CD4-positive, alpha-beta memory T cell (primary cell): ENCODE measurements at regions not wholly inside any gene's neighbourhood (a gene's known extent, or its start where the extent isn't known, plus 50 kb on each side); places are given as distances from the start of the nearest gene placed in this dataset.
A peak's percentile ranks its signal among the peaks of the same experiment; 100 is the strongest.

Experiments used
- CTCF ChIA-PET: fragments of 350-600 bp; sonication (Branson Sonifier 250); formaldehyde crosslinking; loops from one replicate; lab custom pipeline; 2021; ENCODE audit warnings: inconsistent platforms; ENCODE audit not compliant: partially characterized antibody; lab: Charles Lee
- POLR2A ChIA-PET: fragments of 350-600 bp; sonication (Branson Sonifier 250); formaldehyde crosslinking; loops from one replicate; lab custom pipeline; 2021; ENCODE audit not compliant: partially characterized antibody; lab: Charles Lee
- DNase-seq, 5 donors: peaks; one replicate each; pipeline versions ENCODE4 v3.0.0 to v3.0.0-alpha.2; 2020 to 2022; ENCODE audit warnings: mixed read lengths in 1 of 5
- H3K27ac ChIP-seq: one replicate; pipeline ENCODE4 v1.7.0; 2013; ENCODE audit warnings: low read depth, low read length
- H3K27me3 ChIP-seq: 2 replicates; pipeline ENCODE4 v1.7.0; 2013; ENCODE audit warnings: mild to moderate bottlenecking, low read length, moderate library complexity; ENCODE audit not compliant: insufficient read depth
- H3K36me3 ChIP-seq: 2 replicates; pipeline ENCODE4 v1.7.0; 2013; ENCODE audit warnings: mild to moderate bottlenecking, low read length, moderate library complexity; ENCODE audit not compliant: insufficient read depth
- H3K4me1 ChIP-seq: 2 replicates; pipeline ENCODE4 v1.7.0; 2013; ENCODE audit warnings: mild to moderate bottlenecking, low read length, moderate library complexity; ENCODE audit not compliant: insufficient read depth
- H3K4me3 ChIP-seq, 2 donors: one replicate each; pipeline ENCODE4 v1.7.0; 2013; ENCODE audit warnings: low read length in 2 of 2, mild to moderate bottlenecking in 1 of 2
- H3K9me3 ChIP-seq, 2 donors: one replicate each; pipeline ENCODE4 v1.7.0; 2013; ENCODE audit warnings: low read length in 2 of 2, control low read depth in 1 of 2; ENCODE audit not compliant: control insufficient read depth in 1 of 2
- H3K27ac Mint-ChIP-seq, 7 donors: one replicate each; pipeline ENCODE4 v1.8.0; 2020 to 2021; ENCODE audit warnings: mixed read lengths in 7 of 7, mild to moderate bottlenecking in 6 of 7, inconsistent platforms in 3 of 7, moderate library complexity in 3 of 7
- H3K27me3 Mint-ChIP-seq, 2 donors: one replicate each; pipeline ENCODE4 v1.8.0; 2020 to 2021; ENCODE audit warnings: mixed read lengths in 2 of 2
- H3K36me3 Mint-ChIP-seq, 2 donors: one replicate each; pipeline ENCODE4 v1.8.0; 2020 to 2021; ENCODE audit warnings: mixed read lengths in 2 of 2, inconsistent platforms in 1 of 2, mild to moderate bottlenecking in 1 of 2
- H3K4me1 Mint-ChIP-seq, 4 donors: one replicate each; pipeline ENCODE4 v1.8.0; 2020 to 2021; ENCODE audit warnings: mixed read lengths in 4 of 4, mild to moderate bottlenecking in 1 of 4
- H3K4me3 Mint-ChIP-seq, 8 donors: one replicate each; pipeline ENCODE4 v1.8.0; 2020 to 2021; ENCODE audit warnings: mixed read lengths in 8 of 8, mild to moderate bottlenecking in 7 of 8, moderate library complexity in 6 of 8, inconsistent platforms in 3 of 8
- H3K9me3 Mint-ChIP-seq, 8 donors: one replicate each; pipeline ENCODE4 v1.8.0; 2020 to 2021; ENCODE audit warnings: mixed read lengths in 8 of 8, mild to moderate bottlenecking in 5 of 8, inconsistent platforms in 3 of 8, moderate library complexity in 1 of 8
- intact Hi-C: fragments of 100-400 bp; cut with micrococcal nuclease; formaldehyde crosslinking; loops from one replicate; pipeline ENCODE4 v1.15.1; 2023

DNA sequence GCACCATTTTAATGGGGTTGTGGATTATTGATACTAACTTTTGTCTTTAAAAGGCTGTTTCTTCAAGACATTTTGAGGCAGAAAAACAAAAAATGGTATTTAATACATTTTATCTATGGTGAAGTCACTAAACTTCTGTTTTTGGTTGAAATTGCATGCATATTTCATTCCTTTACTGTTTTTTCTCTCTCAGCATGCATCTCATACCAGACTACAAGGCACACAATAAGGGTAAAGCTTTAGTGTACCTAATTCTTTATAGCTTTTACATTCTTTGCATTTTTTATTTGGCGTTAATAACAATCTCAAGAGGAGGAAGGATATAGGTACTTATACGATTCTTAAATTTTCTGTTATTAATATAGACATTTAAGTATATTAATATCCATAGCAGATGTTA, 151.0 kb upstream of the DKK2 start:
- no peak for DNase-seq
- H3K4me3 Mint-ChIP-seq: no peak overlapping the region
- H3K27ac Mint-ChIP-seq: no peak overlapping the region
- Histone ChIP-seq H3K27ac (no peak overlapping the region), H3K27me3 (no peaks in the 10 kb centered on the region), H3K36me3 (no peaks in the 10 kb centered on the region), H3K9me3 (no peaks in the 10 kb centered on the region), H3K4me1 (no peaks in the 10 kb centered on the region), H3K4me3 (no peak overlapping the region)
- no peaks in the 10 kb centered on the region for H3K9me3 Mint-ChIP-seq
- ChIA-PET POLR2A (no interaction called here), CTCF (no interaction called here)
- intact Hi-C loops: loop anchor here (10.0 kb wide), 2 partner anchors 548 to 922 kb away; no protein-coding TSS in a partner anchor
- H3K27me3 Mint-ChIP-seq: peaks cover 0 to 4% of the 10 kb centered on the region in 2 donors
- no peaks in the 10 kb centered on the region for H3K36me3 Mint-ChIP-seq
- H3K4me1 Mint-ChIP-seq: no peaks in the 10 kb centered on the region

DNA sequence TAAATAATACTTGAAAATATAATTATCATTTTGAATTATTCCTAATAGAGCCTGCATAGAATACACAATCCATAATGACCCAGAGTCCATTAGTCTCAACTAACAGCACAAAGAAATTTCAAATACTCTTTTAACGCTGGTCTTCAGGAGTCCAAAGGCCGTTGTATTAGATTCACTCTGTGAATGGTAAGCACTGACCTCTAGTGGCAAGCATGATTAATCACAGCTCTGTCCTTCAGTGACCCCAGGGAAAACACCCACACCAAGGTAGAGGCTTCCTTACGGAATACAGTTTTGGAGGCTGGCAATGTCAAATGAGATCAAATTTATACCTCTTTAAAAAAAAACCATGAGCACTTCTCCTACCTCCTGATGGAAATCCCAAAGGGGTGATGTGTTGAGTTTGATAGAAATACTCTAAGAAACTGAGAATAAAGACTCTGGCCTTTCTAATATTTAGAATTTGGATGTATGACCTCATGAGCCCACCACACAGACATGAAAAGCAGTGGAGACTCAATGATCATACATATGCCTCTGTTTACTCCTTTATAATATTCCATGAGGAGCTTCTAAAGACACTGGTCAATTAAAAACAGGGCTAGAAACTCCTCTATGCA, 147.2 kb upstream of the DKK2 start:
- no peak overlapping the region for H3K4me3 ChIP-seq
- no peaks in the 10 kb centered on the region for H3K4me1 Mint-ChIP-seq
- H3K9me3 ChIP-seq: no peaks in the 10 kb centered on the region
- peaks cover 0 to 4% of the 10 kb centered on the region in 2 donors for H3K27me3 Mint-ChIP-seq
- H3K36me3 ChIP-seq: no peaks in the 10 kb centered on the region
- H3K36me3 Mint-ChIP-seq: no peaks in the 10 kb centered on the region
- H3K27me3 ChIP-seq: no peaks in the 10 kb centered on the region
- no peak overlapping the region for H3K27ac ChIP-seq
- no peaks in the 10 kb centered on the region for H3K4me1 ChIP-seq
- intact Hi-C loops: loop anchor here (10.0 kb wide), 2 partner anchors 552 to 918 kb away; no protein-coding TSS in a partner anchor
- no peak overlapping the region for H3K27ac Mint-ChIP-seq
- H3K9me3 Mint-ChIP-seq: no peaks in the 10 kb centered on the region
- ChIA-PET POLR2A (no interaction called here), CTCF (interaction anchor here (0.6 kb wide), 1 partner anchor 554 kb away, joined by 3 read pairs; no protein-coding TSS in a partner anchor)
- no peak overlapping the region for H3K4me3 Mint-ChIP-seq
- peak in 4 of 5 donors; percentile 7 to 23 (median 10) for DNase-seq

DNA sequence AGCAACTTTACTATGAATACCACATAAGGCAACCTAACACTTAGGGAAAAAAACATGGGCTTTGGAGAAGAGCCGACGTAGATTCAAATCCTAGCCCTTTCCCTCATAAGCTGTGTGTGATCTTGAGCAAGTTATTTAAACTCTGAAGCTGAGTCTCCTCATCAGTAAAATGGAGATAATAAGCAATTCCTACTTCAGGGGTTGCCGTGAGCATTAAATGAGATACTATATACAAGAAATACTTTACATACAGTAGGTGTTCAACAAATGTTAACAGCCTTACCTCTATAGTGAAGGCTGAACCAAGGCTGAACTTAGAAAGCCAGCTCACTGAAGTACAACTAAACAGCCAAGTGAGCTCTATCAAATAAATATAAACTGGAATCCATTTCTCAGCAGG, 146.2 kb upstream of the DKK2 start:
- ChIA-PET POLR2A (no interaction called here), CTCF (interaction anchor here (0.6 kb wide), 2 partner anchors 555 kb away, joined by 3 read pairs; no protein-coding TSS in a partner anchor)
- Histone ChIP-seq H3K36me3 (no peaks in the 10 kb centered on the region), H3K9me3 (no peaks in the 10 kb centered on the region), H3K4me3 (no peak overlapping the region), H3K27me3 (no peaks in the 10 kb centered on the region), H3K4me1 (no peaks in the 10 kb centered on the region), H3K27ac (no peak overlapping the region)
- H3K4me1 Mint-ChIP-seq: no peaks in the 10 kb centered on the region
- no peak for DNase-seq
- no peaks in the 10 kb centered on the region for H3K36me3 Mint-ChIP-seq
- H3K4me3 Mint-ChIP-seq: no peak overlapping the region
- H3K9me3 Mint-ChIP-seq: no peaks in the 10 kb centered on the region
- no peak overlapping the region for H3K27ac Mint-ChIP-seq
- H3K27me3 Mint-ChIP-seq: peaks cover 0 to 4% of the 10 kb centered on the region in 2 donors
- intact Hi-C loops: loop anchor here (10.0 kb wide), 2 partner anchors 552 to 918 kb away; no protein-coding TSS in a partner anchor

DNA sequence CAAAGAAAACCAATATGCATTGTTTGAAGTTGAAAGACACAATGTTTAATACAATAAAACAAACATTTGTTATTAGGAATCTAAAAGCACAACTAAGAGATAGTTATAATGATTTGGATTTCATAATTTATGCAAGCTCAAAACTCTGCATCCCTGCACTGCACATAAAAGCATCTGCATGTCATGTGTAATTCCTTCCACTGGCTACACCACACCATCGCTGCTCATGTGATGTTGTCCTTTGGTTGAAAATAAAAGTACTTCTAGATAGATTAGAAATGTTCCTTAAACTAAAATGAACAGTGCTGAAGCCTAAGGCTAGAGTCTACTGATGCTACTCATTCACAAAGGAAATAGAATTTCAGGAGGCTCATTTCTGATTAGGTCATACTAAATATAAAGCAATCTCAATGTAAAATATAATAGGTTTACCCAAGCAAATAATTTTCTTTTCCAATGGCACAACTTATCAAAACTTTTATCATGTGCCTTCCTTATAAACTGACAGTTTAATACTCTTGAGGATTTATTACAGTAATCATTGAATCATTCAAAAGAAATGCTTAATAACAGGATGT, 130.8 kb upstream of the DKK2 start:
- no peaks in the 10 kb centered on the region for H3K4me1 Mint-ChIP-seq
- no peaks in the 10 kb centered on the region for H3K36me3 Mint-ChIP-seq
- no peak overlapping the region for H3K27ac Mint-ChIP-seq
- H3K9me3 Mint-ChIP-seq: peaks cover 2 to 16% (median 8%) of the 10 kb centered on the region in 8 donors
- CTCF ChIA-PET: no interaction called here
- Histone ChIP-seq H3K4me1 (no peaks in the 10 kb centered on the region), H3K27me3 (no peaks in the 10 kb centered on the region), H3K36me3 (no peaks in the 10 kb centered on the region), H3K9me3 (peaks cover 0 to 4% of the 10 kb centered on the region in 2 donors), H3K27ac (no peak overlapping the region), H3K4me3 (no peak overlapping the region)
- no peak for DNase-seq
- POLR2A ChIA-PET: no interaction called here
- H3K4me3 Mint-ChIP-seq: no peak overlapping the region
- peaks cover 0 to 1% of the 10 kb centered on the region in 2 donors for H3K27me3 Mint-ChIP-seq
- intact Hi-C loops: no loop called here

DNA sequence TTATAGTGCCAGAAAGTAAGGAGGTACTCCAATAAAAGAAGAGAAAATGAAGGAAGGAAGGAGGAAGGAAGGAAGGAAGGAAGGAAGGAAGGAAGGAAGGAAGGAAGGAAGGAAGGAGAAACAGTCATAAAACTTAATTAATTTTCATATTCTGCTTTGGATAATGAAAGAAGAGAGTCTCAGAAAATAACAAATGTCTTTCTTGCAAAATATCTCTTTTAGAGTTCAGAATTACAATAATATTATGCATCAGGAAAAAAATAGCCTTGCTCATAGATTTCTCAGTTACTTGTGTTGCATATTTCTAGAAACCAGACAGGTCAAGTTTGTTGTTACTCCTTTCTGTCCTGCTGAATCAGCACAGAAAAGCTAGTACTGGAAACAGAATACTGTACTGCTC, 130.1 kb upstream of the DKK2 start:
- H3K9me3 ChIP-seq: peaks cover 0 to 4% of the 10 kb centered on the region in 2 donors
- CTCF ChIA-PET: no interaction called here
- Mint-ChIP-seq H3K4me1 (no peaks in the 10 kb centered on the region), H3K27me3 (no peaks in the 10 kb centered on the region), H3K36me3 (no peaks in the 10 kb centered on the region), H3K4me3 (no peak overlapping the region), H3K9me3 (peaks cover 2 to 19% (median 8%) of the 10 kb centered on the region in 8 donors), H3K27ac (no peak overlapping the region)
- H3K36me3 ChIP-seq: no peaks in the 10 kb centered on the region
- H3K27ac ChIP-seq: no peak overlapping the region
- intact Hi-C loops: no loop called here
- POLR2A ChIA-PET: no interaction called here
- H3K27me3 ChIP-seq: no peaks in the 10 kb centered on the region
- no peak overlapping the region for H3K4me3 ChIP-seq
- H3K4me1 ChIP-seq: no peaks in the 10 kb centered on the region
- DNase-seq: no peak

DNA sequence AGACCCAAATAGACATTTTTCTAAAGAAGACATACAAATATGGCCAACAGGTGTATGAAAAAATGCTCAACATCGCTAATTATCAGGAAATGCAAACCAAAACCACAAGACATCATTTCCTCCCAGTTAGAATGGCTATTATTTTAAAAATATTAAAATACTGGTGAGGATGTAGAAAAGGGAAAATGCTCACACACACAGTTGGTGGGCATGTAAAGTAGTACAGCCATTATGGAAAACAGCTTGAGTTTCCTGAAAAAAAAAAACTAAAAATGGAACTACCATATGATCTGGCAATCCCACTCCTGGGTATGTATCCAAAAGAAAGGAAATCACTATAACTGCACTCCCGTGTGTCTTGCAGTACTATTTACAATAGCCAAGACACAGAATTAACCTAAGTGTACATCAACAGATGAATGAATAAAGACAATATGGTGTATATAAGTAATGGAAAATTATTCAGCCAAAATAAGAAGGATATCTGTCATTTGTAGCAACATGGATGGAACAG, 128.9 kb upstream of the DKK2 start:
- H3K4me1 ChIP-seq: no peaks in the 10 kb centered on the region
- H3K36me3 Mint-ChIP-seq: no peaks in the 10 kb centered on the region
- H3K4me3 ChIP-seq: no peak overlapping the region
- intact Hi-C loops: no loop called here
- H3K27me3 ChIP-seq: no peaks in the 10 kb centered on the region
- peaks cover 2 to 19% (median 10%) of the 10 kb centered on the region in 8 donors for H3K9me3 Mint-ChIP-seq
- no peak overlapping the region for H3K27ac ChIP-seq
- H3K27me3 Mint-ChIP-seq: no peaks in the 10 kb centered on the region
- ChIA-PET CTCF (no interaction called here), POLR2A (no interaction called here)
- no peak overlapping the region for H3K27ac Mint-ChIP-seq
- H3K4me3 Mint-ChIP-seq: no peak overlapping the region
- H3K4me1 Mint-ChIP-seq: no peaks in the 10 kb centered on the region
- H3K9me3 ChIP-seq: peaks cover 0 to 4% of the 10 kb centered on the region in 2 donors
- DNase-seq: no peak
- H3K36me3 ChIP-seq: no peaks in the 10 kb centered on the region

DNA sequence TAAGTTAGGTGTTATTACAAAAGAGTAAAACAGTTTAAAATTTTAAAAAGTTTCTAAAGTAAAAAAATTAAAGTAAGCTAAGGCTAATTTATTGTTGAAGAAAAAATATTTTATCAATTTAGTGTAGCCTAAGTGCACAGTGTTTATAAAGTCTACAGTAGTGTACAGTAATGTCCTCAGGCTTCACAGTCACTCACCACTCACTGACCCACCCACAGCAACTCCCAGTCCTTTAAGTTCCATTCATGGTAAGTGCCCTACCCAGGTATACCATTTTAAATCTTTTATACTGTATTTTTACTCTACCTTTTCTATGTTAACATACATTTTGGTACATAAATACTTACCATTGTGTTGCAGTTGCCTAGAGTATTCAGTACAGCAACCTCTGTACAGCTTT, 120.3 kb upstream of the DKK2 start:
- H3K27ac Mint-ChIP-seq: no peak overlapping the region
- Histone ChIP-seq H3K27me3 (no peaks in the 10 kb centered on the region), H3K4me1 (no peaks in the 10 kb centered on the region), H3K9me3 (no peaks in the 10 kb centered on the region), H3K4me3 (no peak overlapping the region), H3K36me3 (no peaks in the 10 kb centered on the region), H3K27ac (no peak overlapping the region)
- H3K9me3 Mint-ChIP-seq: peaks cover 0 to 4% (median 0%) of the 10 kb centered on the region in 8 donors
- H3K36me3 Mint-ChIP-seq: no peaks in the 10 kb centered on the region
- H3K4me1 Mint-ChIP-seq: no peaks in the 10 kb centered on the region
- DNase-seq: no peak
- H3K4me3 Mint-ChIP-seq: no peak overlapping the region
- ChIA-PET POLR2A (no interaction called here), CTCF (no interaction called here)
- intact Hi-C loops: no loop called here
- no peaks in the 10 kb centered on the region for H3K27me3 Mint-ChIP-seq
